Activated T-helper 2 cell treated with anti-CD3 and anti-CD28 coated beads, Interferon-gamma antibody, Interleukin-2, Interleukin-4, amounts not matched to agents 10 μg/mL and 5 μg/mL and 100 μg/mL, durations not matched to agents 14 hours and 24 hours and 36 hours (primary cell): ENCODE measurements at regions not wholly inside any gene's neighbourhood (a gene's known extent, or its start where the extent isn't known, plus 50 kb on each side); places are given as distances from the start of the nearest gene placed in this dataset.

Source experiments
- DNase-seq: peaks from one replicate; pipeline ENCODE4 v3.0.0; 2021; ENCODE audit warnings: low spot score
- H3K27ac Mint-ChIP-seq: one replicate; pipeline ENCODE4 v1.8.0; 2021; ENCODE audit warnings: mixed read lengths
- H3K27me3 Mint-ChIP-seq: one replicate; pipeline ENCODE4 v1.8.0; 2021; ENCODE audit warnings: low read depth, mixed read lengths
- H3K36me3 Mint-ChIP-seq: one replicate; pipeline ENCODE4 v1.8.0; 2021; ENCODE audit warnings: low read depth, mixed read lengths
- H3K4me1 Mint-ChIP-seq: one replicate; pipeline ENCODE4 v1.8.0; 2021; ENCODE audit warnings: low read depth, mixed read lengths
- H3K4me3 Mint-ChIP-seq: one replicate; pipeline ENCODE4 v1.8.0; 2021; ENCODE audit warnings: low read depth, mild to moderate bottlenecking, moderate library complexity, mixed read lengths
- H3K9me3 Mint-ChIP-seq: one replicate; pipeline ENCODE4 v1.8.0; 2021; ENCODE audit warnings: mixed read lengths
- intact Hi-C: fragments of 100-400 bp; cut with micrococcal nuclease; formaldehyde crosslinking; loops from one replicate; pipeline ENCODE4 v1.15.1; 2023

- Mint-ChIP-seq H3K27me3 (no peaks in the 10 kb centered on the region), H3K27ac (no peak overlapping the region), H3K36me3 (no peaks in the 10 kb centered on the region), H3K9me3 (peaks cover 30% of the 10 kb centered on the region), H3K4me3 (no peak overlapping the region), H3K4me1 (no peaks in the 10 kb centered on the region)
- DNase-seq = no peak
- intact Hi-C loops = no loop called here
These were observed 999.7 kb upstream of the SEL1L start for GRCh38 chr14:82533351-82533750.

- no peak overlapping the region for H3K27ac Mint-ChIP-seq
- no peaks in the 10 kb centered on the region for H3K36me3 Mint-ChIP-seq
- H3K4me3 Mint-ChIP-seq = no peak overlapping the region
- H3K9me3 Mint-ChIP-seq = peaks cover 31% of the 10 kb centered on the region
- no peak for DNase-seq
- H3K27me3 Mint-ChIP-seq = no peaks in the 10 kb centered on the region
- intact Hi-C loops = no loop called here
- H3K4me1 Mint-ChIP-seq = no peaks in the 10 kb centered on the region
These were observed 1002.9 kb upstream of the SEL1L start for GRCh38 chr14:82536566-82536965.

- peaks cover 36% of the 10 kb centered on the region for H3K9me3 Mint-ChIP-seq
- intact Hi-C loops = no loop called here
- no peak overlapping the region for H3K27ac Mint-ChIP-seq
- no peaks in the 10 kb centered on the region for H3K4me1 Mint-ChIP-seq
- no peaks in the 10 kb centered on the region for H3K27me3 Mint-ChIP-seq
- no peaks in the 10 kb centered on the region for H3K36me3 Mint-ChIP-seq
- no peak overlapping the region for H3K4me3 Mint-ChIP-seq
- no peak for DNase-seq
These were observed 1004.2 kb upstream of the SEL1L start for GRCh38 chr14:82537831-82538230.

- no peak overlapping the region for H3K4me3 Mint-ChIP-seq
- no peaks in the 10 kb centered on the region for H3K36me3 Mint-ChIP-seq
- peaks cover 59% of the 10 kb centered on the region for H3K9me3 Mint-ChIP-seq
- no peak for DNase-seq
- H3K27me3 Mint-ChIP-seq = no peaks in the 10 kb centered on the region
- no peaks in the 10 kb centered on the region for H3K4me1 Mint-ChIP-seq
- intact Hi-C loops = no loop called here
- no peak overlapping the region for H3K27ac Mint-ChIP-seq
These were observed 1012.7 kb upstream of the SEL1L start for GRCh38 chr14:82546401-82546800.

- intact Hi-C loops = no loop called here
These were observed 1015.8 kb upstream of the SEL1L start for GRCh38 chr14:82549306-82549990.

GRCh38 chr14:82562881-82563280 lies 1029.2 kb upstream of the SEL1L start:
- H3K27me3 Mint-ChIP-seq = no peaks in the 10 kb centered on the region
- H3K27ac Mint-ChIP-seq = no peak overlapping the region
- no peaks in the 10 kb centered on the region for H3K4me1 Mint-ChIP-seq
- H3K36me3 Mint-ChIP-seq = no peaks in the 10 kb centered on the region
- peaks cover 40% of the 10 kb centered on the region for H3K9me3 Mint-ChIP-seq
- intact Hi-C loops = no loop called here
- H3K4me3 Mint-ChIP-seq = no peak overlapping the region
- DNase-seq = no peak

More at GRCh38 chr14:82549306-82549990, 1015.8 kb upstream of the SEL1L start:
- no peak for DNase-seq
- H3K4me1 Mint-ChIP-seq = no peaks in the 10 kb centered on the region
- H3K9me3 Mint-ChIP-seq = peaks cover 40% of the 10 kb centered on the region
- no peaks in the 10 kb centered on the region for H3K36me3 Mint-ChIP-seq
- no peak overlapping the region for H3K4me3 Mint-ChIP-seq
- no peak overlapping the region for H3K27ac Mint-ChIP-seq
- no peaks in the 10 kb centered on the region for H3K27me3 Mint-ChIP-seq

GRCh38 chr14:82565825-82566224 lies 1032.2 kb upstream of the SEL1L start:
- no peaks in the 10 kb centered on the region for H3K36me3 Mint-ChIP-seq
- no peaks in the 10 kb centered on the region for H3K4me1 Mint-ChIP-seq
- intact Hi-C loops = no loop called here
- H3K27me3 Mint-ChIP-seq = no peaks in the 10 kb centered on the region
- no peak for DNase-seq
- H3K9me3 Mint-ChIP-seq = peaks cover 43% of the 10 kb centered on the region
- no peak overlapping the region for H3K4me3 Mint-ChIP-seq
- no peak overlapping the region for H3K27ac Mint-ChIP-seq

GRCh38 chr14:82587226-82587625 lies 1053.6 kb upstream of the SEL1L start:
- H3K4me3 Mint-ChIP-seq = no peak overlapping the region

GRCh38 chr14:82595466-82595865 lies 1061.8 kb upstream of the SEL1L start:
- no peaks in the 10 kb centered on the region for H3K27me3 Mint-ChIP-seq
- H3K4me3 Mint-ChIP-seq = no peak overlapping the region
- no peak overlapping the region for H3K27ac Mint-ChIP-seq
- no peaks in the 10 kb centered on the region for H3K4me1 Mint-ChIP-seq
- intact Hi-C loops = no loop called here
- no peak for DNase-seq
- no peaks in the 10 kb centered on the region for H3K36me3 Mint-ChIP-seq
- H3K9me3 Mint-ChIP-seq = peaks cover 23% of the 10 kb centered on the region

More at GRCh38 chr14:82587226-82587625, 1053.6 kb upstream of the SEL1L start:
- Mint-ChIP-seq H3K27ac (no peak overlapping the region), H3K27me3 (no peaks in the 10 kb centered on the region), H3K36me3 (no peaks in the 10 kb centered on the region), H3K9me3 (peaks cover 34% of the 10 kb centered on the region), H3K4me1 (no peaks in the 10 kb centered on the region)
- intact Hi-C loops = no loop called here
- no peak for DNase-seq

- intact Hi-C loops = no loop called here
- Mint-ChIP-seq H3K9me3 (peaks cover 9% of the 10 kb centered on the region), H3K36me3 (no peaks in the 10 kb centered on the region)
These were observed 1069.1 kb upstream of the SEL1L start for GRCh38 chr14:82602794-82603193.

GRCh38 chr14:82604819-82605218 lies 1071.2 kb upstream of the SEL1L start:
- no peak for DNase-seq
- Mint-ChIP-seq H3K4me3 (no peak overlapping the region), H3K9me3 (peaks cover 8% of the 10 kb centered on the region), H3K36me3 (no peaks in the 10 kb centered on the region), H3K27ac (no peak overlapping the region), H3K4me1 (no peaks in the 10 kb centered on the region), H3K27me3 (no peaks in the 10 kb centered on the region)
- intact Hi-C loops = no loop called here

More at GRCh38 chr14:82602794-82603193, 1069.1 kb upstream of the SEL1L start:
- Mint-ChIP-seq H3K4me3 (no peak overlapping the region), H3K4me1 (no peaks in the 10 kb centered on the region), H3K27ac (no peak overlapping the region), H3K27me3 (no peaks in the 10 kb centered on the region)
- DNase-seq = no peak

GRCh38 chr14:82621881-82622450 lies 1088.3 kb upstream of the SEL1L start:
- no peak for DNase-seq
- H3K4me1 Mint-ChIP-seq = no peaks in the 10 kb centered on the region
- peaks cover 25% of the 10 kb centered on the region for H3K9me3 Mint-ChIP-seq
- intact Hi-C loops = no loop called here
- no peaks in the 10 kb centered on the region for H3K27me3 Mint-ChIP-seq
- no peak overlapping the region for H3K27ac Mint-ChIP-seq
- no peaks in the 10 kb centered on the region for H3K36me3 Mint-ChIP-seq
- no peak overlapping the region for H3K4me3 Mint-ChIP-seq

- H3K9me3 Mint-ChIP-seq = peaks cover 16% of the 10 kb centered on the region
- DNase-seq = no peak
- no peaks in the 10 kb centered on the region for H3K27me3 Mint-ChIP-seq
- intact Hi-C loops = no loop called here
- no peaks in the 10 kb centered on the region for H3K36me3 Mint-ChIP-seq
- H3K4me1 Mint-ChIP-seq = no peaks in the 10 kb centered on the region
- no peak overlapping the region for H3K4me3 Mint-ChIP-seq
- no peak overlapping the region for H3K27ac Mint-ChIP-seq
These were observed 1092.8 kb upstream of the SEL1L start for GRCh38 chr14:82626156-82627066.
